G401 (cell line): ENCODE measurements at regions not wholly inside any gene's neighbourhood (a gene's known extent, or its start where the extent isn't known, plus 50 kb on each side); places are given as distances from the start of the nearest gene placed in this dataset.
"Not testable (repeated sequence)": the region's sequence is repeated elsewhere in the genome, so short reads cannot be mapped to it uniquely, and the experiment has no call there.

Experiments used
- DNase-seq: peaks from one replicate; pipeline ENCODE4 v3.0.0-alpha.2; 2015; ENCODE audit warnings: low spot score
- in situ Hi-C: cut with HindIII; loops from 2 replicates; pipeline ENCODE4 v1.10.0; 2016; ENCODE audit warnings: low sequenced_read_pairs, mixed read lengths

- DNase-seq = peak; percentile 69
- in situ Hi-C loops = loop anchor here (25.0 kb wide), 1 partner anchor 839 kb away; no protein-coding TSS in a partner anchor
Observed at GRCh38 chr4:104022831-104023230, 303.0 kb upstream of the TACR3 start.

DNA sequence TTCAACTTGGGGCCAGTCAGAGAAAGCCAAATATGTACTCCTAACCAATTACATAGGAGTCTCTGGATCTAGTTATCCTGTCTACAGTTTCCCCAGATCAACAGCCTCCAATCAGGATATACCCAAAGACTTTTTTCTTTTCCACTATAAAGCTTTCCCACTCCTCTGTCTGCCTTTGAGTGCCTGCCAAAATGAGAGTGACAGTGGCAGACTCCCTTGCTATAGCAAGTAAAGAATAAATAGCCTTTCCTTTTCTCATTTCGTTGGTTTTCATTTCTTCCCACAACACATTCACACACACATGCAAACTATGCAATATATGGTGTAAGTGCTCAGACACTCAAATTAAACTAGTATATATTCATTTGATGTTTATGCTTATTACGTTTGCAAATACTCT, 302.4 kb upstream of the TACR3 start:
- in situ Hi-C loops = loop anchor here (25.0 kb wide), 1 partner anchor 840 kb away; no protein-coding TSS in a partner anchor
- DNase-seq = no peak

GRCh38 chr4:104020641-104021040, 300.9 kb upstream of the TACR3 start:
- in situ Hi-C loops = loop anchor here (25.0 kb wide), 1 partner anchor 842 kb away; no protein-coding TSS in a partner anchor
- DNase-seq = no peak

- in situ Hi-C loops = loop anchor here (25.0 kb wide), 1 partner anchor 845 kb away; no protein-coding TSS in a partner anchor
- no peak for DNase-seq
Observed at GRCh38 chr4:104017213-104017612, 297.4 kb upstream of the TACR3 start.

DNA sequence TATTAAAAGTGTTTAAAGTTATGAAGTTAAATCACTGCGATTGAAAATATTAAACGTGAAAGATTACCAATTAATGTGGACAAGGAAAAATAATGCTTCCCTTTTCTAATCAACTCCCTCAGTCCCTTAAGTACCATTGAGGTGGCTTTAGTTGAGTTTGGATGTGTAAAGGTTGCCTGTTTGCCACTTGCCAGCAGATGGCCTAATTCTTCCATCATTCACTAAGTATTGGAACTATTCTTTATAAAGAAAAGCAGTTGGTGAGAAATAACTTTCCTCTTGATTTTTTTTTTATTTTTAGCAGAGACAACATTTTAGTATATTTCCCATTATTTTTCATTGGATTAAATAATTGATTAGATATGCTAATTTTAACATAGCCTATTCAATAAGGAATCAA, 295.9 kb upstream of the TACR3 start:
- DNase-seq = peak; percentile 29
- in situ Hi-C loops = loop anchor here (25.0 kb wide), 1 partner anchor 847 kb away; no protein-coding TSS in a partner anchor

- in situ Hi-C loops = loop anchor here (25.0 kb wide), 1 partner anchor 852 kb away; no protein-coding TSS in a partner anchor
- DNase-seq = no peak
Observed at GRCh38 chr4:104010722-104011121, 290.9 kb upstream of the TACR3 start.

DNA sequence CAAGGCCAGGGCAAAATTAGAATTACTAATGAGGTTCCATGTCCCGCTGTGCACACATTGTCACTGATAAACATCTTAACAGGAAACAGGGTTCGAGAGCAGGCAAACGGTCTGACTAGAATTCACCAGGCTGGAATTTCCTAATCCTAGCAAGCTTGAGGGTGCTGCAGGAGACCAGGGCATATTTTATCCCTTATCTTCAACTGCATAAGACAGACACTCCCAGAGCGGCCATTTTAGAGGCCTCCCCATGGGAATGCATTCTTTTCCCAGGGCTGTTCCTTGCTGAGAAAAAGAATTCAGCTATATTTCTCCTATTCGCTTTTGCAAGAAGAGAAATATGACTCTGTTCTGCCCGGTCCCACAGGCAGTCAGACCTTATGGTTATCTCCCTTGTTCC, 282.5 kb upstream of the TACR3 start:
- in situ Hi-C loops = loop anchor here (25.0 kb wide), 1 partner anchor 860 kb away; no protein-coding TSS in a partner anchor
- DNase-seq = not testable (repeated sequence)

DNA sequence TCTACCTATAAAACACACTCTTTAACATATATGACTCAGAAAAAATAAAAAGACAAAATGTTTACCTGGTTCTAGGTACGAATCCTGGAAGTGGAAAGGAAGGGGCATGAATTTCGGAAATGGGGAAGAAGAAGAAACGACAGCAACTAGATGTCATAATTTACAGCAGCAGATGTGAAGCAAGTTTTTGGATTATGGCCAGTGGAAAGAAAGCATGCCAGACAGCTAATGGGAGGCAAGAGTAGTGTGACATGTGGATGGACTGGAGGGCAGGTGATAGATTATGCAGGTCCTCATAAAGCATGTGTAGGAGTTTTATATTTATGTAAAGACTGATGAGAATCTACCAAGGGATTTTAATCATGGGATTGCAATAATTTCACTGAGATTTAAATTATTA, 279.0 kb upstream of the TACR3 start:
- in situ Hi-C loops = no loop called here
- no peak for DNase-seq

- DNase-seq = peak; percentile 42
- in situ Hi-C loops = no loop called here
Observed at GRCh38 chr4:103996637-103997036, 276.9 kb upstream of the TACR3 start.

- peak; percentile 52 for DNase-seq
- in situ Hi-C loops = no loop called here
Observed at GRCh38 chr4:103996064-103996463, 276.3 kb upstream of the TACR3 start.

- in situ Hi-C loops = no loop called here
Observed at GRCh38 chr4:103994059-103994458, 274.3 kb upstream of the TACR3 start.

GRCh38 chr4:103982454-103982853, 262.7 kb upstream of the TACR3 start:
- in situ Hi-C loops = no loop called here
- no peak for DNase-seq

More at GRCh38 chr4:103994059-103994458, 274.3 kb upstream of the TACR3 start:
- peak; percentile 14 for DNase-seq

GRCh38 chr4:103948244-103949018, 228.6 kb upstream of the TACR3 start:
- in situ Hi-C loops = no loop called here
- no peak for DNase-seq

DNA sequence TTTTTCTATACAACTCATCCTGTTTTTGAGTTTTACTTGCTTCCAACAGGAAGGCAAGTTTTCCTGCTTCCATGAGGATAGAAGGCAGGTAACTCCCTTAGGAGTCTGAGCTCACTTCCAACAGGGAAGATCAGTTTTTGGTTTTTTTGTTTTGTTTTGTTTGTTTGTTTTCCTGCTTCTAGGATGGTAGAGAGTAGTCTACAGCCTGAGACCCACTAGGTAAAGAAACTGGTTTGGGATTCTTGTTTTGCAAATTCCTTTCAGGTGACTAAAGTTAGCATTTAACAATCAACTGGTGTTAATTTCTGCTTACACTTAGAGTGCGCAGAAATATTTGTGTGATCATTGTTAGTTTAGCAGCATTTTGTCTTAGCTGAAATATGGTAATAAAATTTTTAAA, 227.8 kb upstream of the TACR3 start:
- no peak for DNase-seq
- in situ Hi-C loops = no loop called here

GRCh38 chr4:103946621-103947268, 227.0 kb upstream of the TACR3 start:
- in situ Hi-C loops, DNase-seq: not testable (repeated sequence)

DNA sequence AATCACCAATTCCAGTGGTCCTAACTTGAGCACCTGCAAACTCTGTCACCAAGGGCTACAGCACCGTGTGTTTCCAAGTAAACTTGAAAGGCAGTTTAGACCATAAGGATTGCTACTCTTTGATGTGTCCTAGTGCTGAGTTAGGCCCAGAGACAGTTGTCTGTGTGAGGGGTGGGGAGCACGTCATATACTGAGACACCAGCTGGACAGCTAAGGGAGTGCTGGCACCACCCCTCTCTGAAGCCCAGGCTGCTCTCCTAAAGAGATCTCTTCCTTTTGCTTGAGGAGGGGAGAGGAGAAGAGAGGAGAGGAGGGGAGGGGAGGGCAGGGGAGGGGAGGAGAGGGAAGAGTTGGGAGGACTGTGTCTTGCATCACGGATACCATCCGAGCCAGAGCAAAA, 218.7 kb upstream of the TACR3 start:
- in situ Hi-C loops = no loop called here

DNA sequence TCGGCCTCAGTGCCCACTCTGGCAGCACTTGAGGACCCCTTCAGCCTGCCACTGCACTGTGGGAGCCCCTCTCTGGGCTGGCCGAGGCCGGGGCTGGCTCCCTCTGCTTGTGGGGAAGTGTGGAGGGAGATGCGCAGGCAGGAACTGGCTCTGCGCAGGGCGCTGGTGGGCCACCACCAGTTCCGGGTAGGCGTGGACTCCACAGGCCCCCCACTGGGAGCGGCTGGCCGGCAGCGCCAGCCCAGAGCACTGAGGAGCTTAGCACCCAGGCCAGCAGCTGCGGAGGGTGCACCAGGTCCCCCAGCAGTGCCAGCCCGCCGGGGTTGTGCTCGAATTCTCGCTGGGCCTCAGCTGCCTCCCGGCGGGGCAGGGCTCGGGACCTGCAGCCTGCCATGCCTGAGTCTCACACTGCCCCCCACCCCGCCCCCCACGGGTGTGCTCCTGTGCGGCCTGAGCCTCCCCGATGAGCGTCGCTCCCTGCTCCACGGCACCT, 216.9 kb upstream of the TACR3 start:
- no peak for DNase-seq
- in situ Hi-C loops = no loop called here

More for the DNA sequence above, 218.7 kb upstream of the TACR3 start:
- DNase-seq = no peak

GRCh38 chr4:103934178-103934789, 214.5 kb upstream of the TACR3 start:
- peak; percentile 43 for DNase-seq
- in situ Hi-C loops = no loop called here

GRCh38 chr4:103928370-103928769, 208.6 kb upstream of the TACR3 start:
- no peak for DNase-seq
- in situ Hi-C loops = no loop called here

DNA sequence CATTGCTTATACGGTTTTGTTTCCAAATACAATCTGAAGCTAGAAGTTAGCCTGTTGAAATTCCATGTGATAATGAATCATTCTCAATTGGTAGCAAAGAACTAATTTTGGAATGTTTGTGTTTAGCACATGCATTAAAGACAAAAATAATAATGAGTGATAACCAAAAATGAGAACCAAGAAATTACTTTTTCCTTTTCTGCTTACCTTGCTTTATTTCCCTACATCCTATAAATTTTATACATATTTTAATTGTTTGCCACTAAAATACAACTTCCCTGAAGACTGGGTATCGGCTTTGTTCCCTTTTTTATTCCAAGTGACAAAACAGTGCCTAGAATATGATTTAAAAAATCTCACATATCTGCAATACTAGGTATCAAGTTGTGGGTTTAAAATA, 203.8 kb upstream of the TACR3 start:
- in situ Hi-C loops = no loop called here
- no peak for DNase-seq
